CD14-positive monocyte (primary cell): ENCODE measurements at regions not wholly inside any gene's neighbourhood (a gene's known extent, or its start where the extent isn't known, plus 50 kb on each side); places are given as distances from the start of the nearest gene placed in this dataset.
"Not testable (repeated sequence)": the region's sequence is repeated elsewhere in the genome, so short reads cannot be mapped to it uniquely, and the experiment has no call there.

Source experiments
- DNase-seq, 3 donors: peaks; one replicate each; pipeline ENCODE4 v3.0.0-alpha.2; 2011 to 2022
- H2AFZ ChIP-seq: 2 replicates; pipeline ENCODE4 v1.6.0; 2012; ENCODE audit warnings: mild to moderate bottlenecking, low read depth, low read length, inconsistent platforms; ENCODE audit not compliant: insufficient read depth, poor library complexity, severe bottlenecking
- H3K27ac ChIP-seq, 2 donors: 1 replicate in 1 of 2; 2 replicates in 1 of 2; pipeline ENCODE4 v1.5.1; 2012 to 2013; ENCODE audit warnings: low read length in 2 of 2, control low read depth in 1 of 2, inconsistent platforms in 1 of 2, low read depth in 1 of 2, mild to moderate bottlenecking in 1 of 2
- H3K27me3 ChIP-seq, 2 donors: one replicate each; pipeline versions ENCODE4 v1.6.0 to v1.6.1; 2011 to 2013; ENCODE audit warnings: low read length in 2 of 2; ENCODE audit not compliant: control insufficient read depth in 2 of 2, insufficient read depth in 2 of 2
- H3K36me3 ChIP-seq, 2 donors: replicated peaks in 1 of 2; 1 replicate in 1 of 2; 2 replicates in 1 of 2; pipeline versions ENCODE4 v1.5.1 to v1.6.1; 2012 to 2013; ENCODE audit warnings: low read length in 2 of 2, control low read depth in 1 of 2, inconsistent platforms in 1 of 2, mild to moderate bottlenecking in 1 of 2; ENCODE audit not compliant: insufficient read depth in 2 of 2, control insufficient read depth in 1 of 2
- H3K4me1 ChIP-seq, 2 donors: 1 replicate in 1 of 2; 2 replicates in 1 of 2; pipeline versions ENCODE4 v1.5.1 to v1.6.1; 2012 to 2013; ENCODE audit warnings: low read length in 2 of 2, control low read depth in 1 of 2, inconsistent platforms in 1 of 2, mild to moderate bottlenecking in 1 of 2, moderate library complexity in 1 of 2; ENCODE audit not compliant: insufficient read depth in 2 of 2, control insufficient read depth in 1 of 2
- H3K4me2 ChIP-seq: replicated peaks from 2 replicates; pipeline ENCODE3; 2012; ENCODE audit warnings: low read length, moderate library complexity, mild to moderate bottlenecking; ENCODE audit not compliant: poor library complexity, severe bottlenecking; ENCODE audit errors: extremely low read depth
- H3K4me3 ChIP-seq, 3 experiments: fragments of 200-600 bp in 1 of 3; sonication (generic) in 1 of 3; replicated peaks in 1 of 3; 1 replicate in 2 of 3; 2 replicates in 1 of 3; pipeline ENCODE4 v1.5.1; 2011 to 2013; ENCODE audit warnings: low read length in 3 of 3, mild to moderate bottlenecking in 3 of 3, control low read depth in 2 of 3, low read depth in 2 of 3, inconsistent platforms in 1 of 3, moderate library complexity in 1 of 3
- H3K79me2 ChIP-seq: 2 replicates; pipeline ENCODE4 v1.6.0; 2012; ENCODE audit warnings: mild to moderate bottlenecking, control low read depth, inconsistent platforms, low read length, moderate library complexity; ENCODE audit not compliant: insufficient read depth
- H3K9ac ChIP-seq: 2 replicates; pipeline ENCODE4 v1.6.0; 2017; ENCODE audit warnings: low read length, mild to moderate bottlenecking; ENCODE audit not compliant: insufficient read depth, poor library complexity, severe bottlenecking
- H3K9me3 ChIP-seq, 2 donors: replicated peaks in 1 of 2; 1 replicate in 1 of 2; 2 replicates in 1 of 2; pipeline versions ENCODE4 v1.5.1 to v1.6.1; 2012 to 2013; ENCODE audit warnings: low read length in 2 of 2, control low read depth in 1 of 2; ENCODE audit not compliant: control insufficient read depth in 1 of 2, insufficient read depth in 1 of 2
- H4K20me1 ChIP-seq: 2 replicates; pipeline ENCODE4 v1.6.0; 2012; ENCODE audit warnings: mild to moderate bottlenecking, low read length, control low read depth, moderate library complexity; ENCODE audit not compliant: insufficient read depth
- H3K27ac Mint-ChIP-seq, 7 donors: one replicate each; pipeline ENCODE4 v1.8.0; 2020; ENCODE audit warnings: mild to moderate bottlenecking in 7 of 7, mixed read lengths in 7 of 7, moderate library complexity in 6 of 7, inconsistent platforms in 2 of 7
- H3K27me3 Mint-ChIP-seq, 3 donors: one replicate each; pipeline ENCODE4 v1.8.0; 2021 to 2022; ENCODE audit warnings: low read depth in 3 of 3, mild to moderate bottlenecking in 3 of 3, mixed read lengths in 3 of 3, moderate library complexity in 3 of 3, inconsistent platforms in 1 of 3
- H3K36me3 Mint-ChIP-seq, 2 donors: one replicate each; pipeline ENCODE4 v1.8.0; 2020; ENCODE audit warnings: mixed read lengths in 2 of 2, inconsistent platforms in 1 of 2, mild to moderate bottlenecking in 1 of 2
- H3K4me1 Mint-ChIP-seq: one replicate; pipeline ENCODE4 v1.8.0; 2020; ENCODE audit warnings: mild to moderate bottlenecking, mixed read lengths
- H3K4me3 Mint-ChIP-seq, 2 donors: one replicate each; pipeline ENCODE4 v1.8.0; 2020; ENCODE audit warnings: mild to moderate bottlenecking in 2 of 2, mixed read lengths in 2 of 2, moderate library complexity in 1 of 2
- H3K9me3 Mint-ChIP-seq, 7 donors: one replicate each; pipeline ENCODE4 v1.8.0; 2020 to 2022; ENCODE audit warnings: mixed read lengths in 7 of 7, mild to moderate bottlenecking in 6 of 7, moderate library complexity in 6 of 7, inconsistent platforms in 2 of 7
- WGBS: methylation state at CpG from one replicate; pipeline ENCODE4 v1.1.5; 2013; ENCODE audit warnings: missing lambda C conversion rate; ENCODE audit not compliant: insufficient coverage; 5-methylcytosine and 5-hydroxymethylcytosine counted together
- intact Hi-C, 2 donors: fragments of 100-400 bp; cut with micrococcal nuclease; formaldehyde crosslinking; loops; one replicate each; pipeline versions ENCODE4 v1.15.0 to v1.15.1; 2023
- TF ChIP-seq, protein P1 (sequence below): fragments of 200-600 bp; IDR thresholded peaks from one replicate; pipeline ENCODE4 v1.8.0; 2022; ENCODE audit warnings: antibody characterized with exemption, mild to moderate bottlenecking

DNA sequence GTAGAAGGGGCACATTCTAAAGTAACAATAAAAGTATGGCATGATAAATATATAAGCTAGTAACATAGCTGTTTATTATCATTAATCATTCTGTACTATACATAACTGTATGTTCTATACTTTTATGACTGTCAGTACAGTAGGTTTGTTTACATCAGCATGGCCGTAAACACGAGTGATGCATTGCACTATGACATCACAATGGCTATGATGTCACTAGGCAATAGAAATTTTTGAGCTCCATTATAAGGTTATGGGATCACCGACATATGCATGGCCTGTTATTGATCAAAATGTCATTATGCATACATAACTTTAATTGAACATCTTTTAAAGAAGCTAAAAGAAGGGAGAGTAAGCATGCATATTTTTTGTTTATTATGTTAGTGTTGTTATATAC lies 200.1 kb upstream of the SHH start:
- Mint-ChIP-seq H3K36me3 (no peaks in the 10 kb centered on the region), H3K27ac (no peak overlapping the region), H3K27me3 (peaks cover 2 to 7% (median 3%) of the 10 kb centered on the region in 3 donors), H3K4me3 (no peak overlapping the region), H3K9me3 (peaks cover 0 to 11% (median 4%) of the 10 kb centered on the region in 7 donors), H3K4me1 (no peaks in the 10 kb centered on the region)
- Histone ChIP-seq H3K4me2 (no peak overlapping the region), H3K9ac (no peak overlapping the region), H3K4me3 (no peak overlapping the region), H4K20me1 (no peaks in the 10 kb centered on the region), H3K27me3 (no peaks in the 10 kb centered on the region), H3K4me1 (no peaks in the 10 kb centered on the region), H2AFZ (no peak overlapping the region), H3K27ac (no peak overlapping the region), H3K79me2 (no peaks in the 10 kb centered on the region), H3K36me3 (no peaks in the 10 kb centered on the region), H3K9me3 (no peaks in the 10 kb centered on the region)
- DNase-seq: no peak
- intact Hi-C loops: no loop called here
- TF ChIP-seq, protein P1, sequence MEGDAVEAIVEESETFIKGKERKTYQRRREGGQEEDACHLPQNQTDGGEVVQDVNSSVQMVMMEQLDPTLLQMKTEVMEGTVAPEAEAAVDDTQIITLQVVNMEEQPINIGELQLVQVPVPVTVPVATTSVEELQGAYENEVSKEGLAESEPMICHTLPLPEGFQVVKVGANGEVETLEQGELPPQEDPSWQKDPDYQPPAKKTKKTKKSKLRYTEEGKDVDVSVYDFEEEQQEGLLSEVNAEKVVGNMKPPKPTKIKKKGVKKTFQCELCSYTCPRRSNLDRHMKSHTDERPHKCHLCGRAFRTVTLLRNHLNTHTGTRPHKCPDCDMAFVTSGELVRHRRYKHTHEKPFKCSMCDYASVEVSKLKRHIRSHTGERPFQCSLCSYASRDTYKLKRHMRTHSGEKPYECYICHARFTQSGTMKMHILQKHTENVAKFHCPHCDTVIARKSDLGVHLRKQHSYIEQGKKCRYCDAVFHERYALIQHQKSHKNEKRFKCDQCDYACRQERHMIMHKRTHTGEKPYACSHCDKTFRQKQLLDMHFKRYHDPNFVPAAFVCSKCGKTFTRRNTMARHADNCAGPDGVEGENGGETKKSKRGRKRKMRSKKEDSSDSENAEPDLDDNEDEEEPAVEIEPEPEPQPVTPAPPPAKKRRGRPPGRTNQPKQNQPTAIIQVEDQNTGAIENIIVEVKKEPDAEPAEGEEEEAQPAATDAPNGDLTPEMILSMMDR: no peak
- WGBS: no CpG with 5 or more reads among the region's 3 CpGs

DNA sequence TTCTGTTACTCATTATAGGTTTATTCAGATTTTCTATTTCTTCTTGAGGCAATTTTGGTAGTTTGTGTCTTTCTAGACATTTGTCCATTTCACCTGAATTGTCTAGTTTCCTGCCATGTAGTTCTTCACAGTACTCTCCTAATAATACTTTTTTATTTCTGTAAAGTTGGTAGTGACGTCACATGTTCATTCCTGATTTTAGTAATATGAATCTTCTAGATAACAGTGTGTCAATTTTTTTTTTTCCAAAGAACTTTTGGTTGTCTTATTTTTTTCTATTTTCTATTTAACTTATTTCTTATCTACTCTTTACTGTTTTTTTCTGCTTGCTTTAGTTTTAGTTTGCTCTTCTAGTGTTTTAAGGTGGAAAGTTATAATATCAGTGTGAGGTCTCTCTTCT lies 197.3 kb upstream of the SHH start:
- peaks cover 0 to 12% (median 3%) of the 10 kb centered on the region in 7 donors for H3K9me3 Mint-ChIP-seq
- H3K27ac ChIP-seq: no peak overlapping the region
- H3K4me3 ChIP-seq: no peak overlapping the region
- no peak overlapping the region for H3K4me2 ChIP-seq
- no peaks in the 10 kb centered on the region for H3K79me2 ChIP-seq
- TF ChIP-seq, protein P1: no peak
- H3K36me3 ChIP-seq: no peaks in the 10 kb centered on the region
- no peaks in the 10 kb centered on the region for H3K9me3 ChIP-seq
- no peak overlapping the region for H3K4me3 Mint-ChIP-seq
- intact Hi-C loops: no loop called here
- no peaks in the 10 kb centered on the region for H3K27me3 ChIP-seq
- no peak overlapping the region for H3K27ac Mint-ChIP-seq
- H3K27me3 Mint-ChIP-seq: peaks cover 0 to 3% (median 2%) of the 10 kb centered on the region in 3 donors
- no peaks in the 10 kb centered on the region for H3K4me1 Mint-ChIP-seq
- no peaks in the 10 kb centered on the region for H4K20me1 ChIP-seq
- H2AFZ ChIP-seq: no peak overlapping the region
- WGBS: no CpG with 5 or more reads among the region's 1 CpG
- no peak for DNase-seq
- no peaks in the 10 kb centered on the region for H3K36me3 Mint-ChIP-seq
- no peaks in the 10 kb centered on the region for H3K4me1 ChIP-seq
- H3K9ac ChIP-seq: no peak overlapping the region

DNA sequence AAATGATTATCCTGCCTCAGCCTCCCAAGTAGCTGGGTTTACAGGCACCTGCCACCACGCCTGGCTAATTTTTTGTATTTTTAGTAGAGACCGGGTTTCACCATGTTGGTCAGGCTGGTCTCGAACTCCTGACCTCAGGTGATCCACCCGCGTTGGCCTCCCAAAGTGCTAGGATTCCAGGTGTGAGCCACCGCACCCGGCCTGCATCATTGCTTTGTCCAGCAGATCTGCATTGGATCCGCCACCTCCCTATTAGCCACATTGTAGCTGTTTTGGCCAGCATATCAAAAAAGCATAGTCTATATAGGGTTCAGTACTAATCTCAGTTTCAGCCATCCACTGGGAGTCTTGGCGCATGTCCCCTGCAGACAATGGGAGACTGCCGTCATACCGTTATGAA lies 194.6 kb upstream of the SHH start:
- H3K36me3 Mint-ChIP-seq, H3K4me1 Mint-ChIP-seq, H3K27me3 ChIP-seq, DNase-seq, H3K79me2 ChIP-seq, H2AFZ ChIP-seq, H3K27me3 Mint-ChIP-seq, H3K27ac ChIP-seq, H3K9me3 ChIP-seq, H3K4me3 ChIP-seq, intact Hi-C loops, H3K27ac Mint-ChIP-seq, H3K36me3 ChIP-seq, H3K4me3 Mint-ChIP-seq, H4K20me1 ChIP-seq, H3K4me2 ChIP-seq, H3K4me1 ChIP-seq, H3K9ac ChIP-seq: not testable (repeated sequence)
- peaks cover 0 to 11% (median 3%) of the 10 kb centered on the region in 7 donors for H3K9me3 Mint-ChIP-seq
- 98% methylated on average over 8 of the region's 11 CpGs for WGBS
